ENCODE measurements at regions not wholly inside any gene's neighbourhood (a gene's known extent, or its start where the extent isn't known, plus 50 kb on each side); places are given as distances from the start of the nearest gene placed in this dataset.

DNA sequence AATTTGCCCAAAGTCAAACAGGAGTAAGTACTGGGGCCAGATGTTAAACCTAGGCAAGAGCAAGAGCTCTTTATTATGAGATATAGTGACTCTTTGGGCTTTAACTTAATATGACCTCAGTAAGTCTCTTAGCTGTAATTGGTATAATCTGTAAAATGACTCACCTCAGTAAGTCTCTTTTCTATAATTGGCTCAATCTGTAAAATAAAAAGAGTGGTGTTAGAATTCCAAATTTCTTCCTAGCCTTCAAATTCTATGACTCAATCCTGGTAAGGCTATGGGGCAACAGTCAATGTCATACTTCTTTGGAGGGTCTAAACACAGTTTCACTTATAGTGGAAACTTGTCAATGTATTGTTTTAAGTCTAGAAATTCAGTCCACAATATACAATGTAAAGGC lies 1608.9 kb upstream of the PIK3C3 start:
- no peak overlapping the region for H3K4me3 ChIP-seq (ENCODE audit: low read depth, low read length)
- H3K27me3 ChIP-seq (ENCODE audit: control insufficient read depth, insufficient read depth, low read length) = no peaks in the 10 kb centered on the region
- FAIRE-seq = no peak
- DNase-seq (ENCODE audit: low read depth) = no peak
- H3K36me3 ChIP-seq (ENCODE audit: control insufficient read depth, insufficient read depth, low read length) = no peaks in the 10 kb centered on the region
- TF ChIP-seq, protein P1, sequence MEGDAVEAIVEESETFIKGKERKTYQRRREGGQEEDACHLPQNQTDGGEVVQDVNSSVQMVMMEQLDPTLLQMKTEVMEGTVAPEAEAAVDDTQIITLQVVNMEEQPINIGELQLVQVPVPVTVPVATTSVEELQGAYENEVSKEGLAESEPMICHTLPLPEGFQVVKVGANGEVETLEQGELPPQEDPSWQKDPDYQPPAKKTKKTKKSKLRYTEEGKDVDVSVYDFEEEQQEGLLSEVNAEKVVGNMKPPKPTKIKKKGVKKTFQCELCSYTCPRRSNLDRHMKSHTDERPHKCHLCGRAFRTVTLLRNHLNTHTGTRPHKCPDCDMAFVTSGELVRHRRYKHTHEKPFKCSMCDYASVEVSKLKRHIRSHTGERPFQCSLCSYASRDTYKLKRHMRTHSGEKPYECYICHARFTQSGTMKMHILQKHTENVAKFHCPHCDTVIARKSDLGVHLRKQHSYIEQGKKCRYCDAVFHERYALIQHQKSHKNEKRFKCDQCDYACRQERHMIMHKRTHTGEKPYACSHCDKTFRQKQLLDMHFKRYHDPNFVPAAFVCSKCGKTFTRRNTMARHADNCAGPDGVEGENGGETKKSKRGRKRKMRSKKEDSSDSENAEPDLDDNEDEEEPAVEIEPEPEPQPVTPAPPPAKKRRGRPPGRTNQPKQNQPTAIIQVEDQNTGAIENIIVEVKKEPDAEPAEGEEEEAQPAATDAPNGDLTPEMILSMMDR (IDR thresholded peaks at IDR 0.05; ENCODE audit: insufficient read depth, low read length, severe bottlenecking) = no peak

DNA sequence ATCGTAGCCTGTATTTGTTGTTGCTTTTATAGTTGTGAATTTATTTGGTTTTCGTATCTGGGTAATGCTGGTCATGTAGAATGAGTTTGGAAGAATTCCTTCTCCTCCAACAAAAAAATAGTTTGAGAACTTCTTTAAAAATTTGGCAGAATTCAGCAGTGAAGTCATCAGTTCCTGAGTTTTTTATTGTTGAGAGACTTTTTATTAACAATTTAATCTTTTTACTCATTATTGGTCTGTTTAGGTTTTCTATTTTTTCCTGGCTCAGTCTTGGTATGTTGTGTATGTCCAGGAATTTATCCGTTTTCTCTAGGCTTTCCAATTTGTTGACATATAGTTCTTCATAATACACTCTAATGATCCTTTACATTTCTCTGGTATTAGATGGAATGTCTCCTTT lies 1613.3 kb upstream of the PIK3C3 start:
- no peak for FAIRE-seq
- TF ChIP-seq, protein P1 (IDR thresholded peaks at IDR 0.05; ENCODE audit: insufficient read depth, low read length, severe bottlenecking) = no peak

DNA sequence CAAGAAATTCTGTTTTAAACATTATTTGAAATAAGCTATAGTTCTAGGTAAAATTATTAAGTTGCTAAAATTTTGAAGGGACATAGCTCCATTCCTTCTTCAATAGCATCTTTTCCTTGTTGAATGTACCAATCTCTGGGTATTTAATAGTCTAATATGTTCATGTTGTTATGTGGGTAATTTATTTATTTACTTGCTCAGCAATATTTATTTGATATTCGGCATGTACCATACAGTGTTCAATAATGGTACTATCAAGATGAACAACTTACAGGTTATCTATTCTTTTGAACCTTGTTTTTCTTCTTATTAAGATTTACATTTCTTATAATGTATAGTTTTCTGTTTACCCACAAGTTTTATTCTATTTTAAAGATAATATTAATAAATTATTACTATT lies 1616.8 kb upstream of the PIK3C3 start:
- no peak for DNase-seq (ENCODE audit: low read depth)
- no peaks in the 10 kb centered on the region for H3K27me3 ChIP-seq (ENCODE audit: control insufficient read depth, insufficient read depth, low read length)
- TF ChIP-seq, protein P1 (IDR thresholded peaks at IDR 0.05; ENCODE audit: insufficient read depth, low read length, severe bottlenecking) = no peak
- H3K36me3 ChIP-seq (ENCODE audit: control insufficient read depth, insufficient read depth, low read length) = no peaks in the 10 kb centered on the region
- FAIRE-seq = no peak
- no peak overlapping the region for H3K4me3 ChIP-seq (ENCODE audit: low read depth, low read length)

More for the DNA sequence above, 1613.3 kb upstream of the PIK3C3 start:
- Histone ChIP-seq H3K36me3 (ENCODE audit: control insufficient read depth, insufficient read depth, low read length) (no peaks in the 10 kb centered on the region), H3K4me3 (ENCODE audit: low read depth, low read length) (no peak overlapping the region), H3K27me3 (ENCODE audit: control insufficient read depth, insufficient read depth, low read length) (no peaks in the 10 kb centered on the region)
- no peak for DNase-seq (ENCODE audit: low read depth)

DNA sequence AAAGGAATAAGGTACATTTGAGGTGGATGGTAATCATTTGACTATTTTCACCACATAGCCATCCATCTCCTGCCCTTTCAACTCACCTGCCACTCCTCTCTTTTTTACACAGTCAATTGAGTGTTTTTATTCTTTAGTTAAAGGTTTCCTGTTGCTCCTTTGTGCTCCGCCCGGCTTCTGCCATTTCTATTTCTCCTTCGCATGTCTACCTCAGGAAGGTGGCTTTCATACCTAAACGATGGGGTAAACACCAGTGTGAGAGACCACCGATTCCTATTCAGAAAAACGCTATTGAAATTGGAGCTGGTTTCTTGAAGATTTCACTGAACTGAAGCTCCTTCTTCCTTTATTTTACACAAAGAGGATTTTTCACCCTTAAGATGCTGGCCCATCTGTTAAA lies 1628.0 kb upstream of the PIK3C3 start:
- DNase-seq (ENCODE audit: low read depth) (no peak), FAIRE-seq (no peak)
- TF ChIP-seq, protein P1 (IDR thresholded peaks at IDR 0.05; ENCODE audit: insufficient read depth, low read length, severe bottlenecking) = no peak
- no peaks in the 10 kb centered on the region for H3K27me3 ChIP-seq (ENCODE audit: control insufficient read depth, insufficient read depth, low read length)
- no peak overlapping the region for H3K4me3 ChIP-seq (ENCODE audit: low read depth, low read length)
- no peaks in the 10 kb centered on the region for H3K36me3 ChIP-seq (ENCODE audit: control insufficient read depth, insufficient read depth, low read length)

DNA sequence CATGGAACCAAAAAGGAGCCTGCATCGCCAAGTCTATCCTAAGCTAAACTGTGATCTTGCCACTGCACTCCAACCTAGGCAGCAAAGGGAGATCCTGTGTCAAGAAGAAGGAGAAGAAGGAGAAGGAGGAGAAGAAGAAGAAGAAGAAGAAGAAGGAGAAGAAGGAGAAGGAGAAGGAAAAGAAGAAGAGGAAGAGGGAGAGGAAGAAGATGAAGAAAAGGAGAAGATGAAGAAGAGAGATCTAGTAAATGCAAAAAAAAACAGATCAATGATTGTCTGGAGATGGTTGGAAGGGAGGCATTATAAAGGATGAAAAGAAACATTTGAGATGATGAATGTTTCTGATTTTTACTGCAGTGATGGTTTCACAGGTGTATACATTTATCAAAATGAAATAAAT lies 1629.0 kb upstream of the PIK3C3 start:
- no peak for DNase-seq (ENCODE audit: low read depth)
- Histone ChIP-seq H3K4me3 (ENCODE audit: low read depth, low read length) (no peak overlapping the region), H3K36me3 (ENCODE audit: control insufficient read depth, insufficient read depth, low read length) (no peaks in the 10 kb centered on the region), H3K27me3 (ENCODE audit: control insufficient read depth, insufficient read depth, low read length) (no peaks in the 10 kb centered on the region)
- TF ChIP-seq, protein P1 (IDR thresholded peaks at IDR 0.05; ENCODE audit: insufficient read depth, low read length, severe bottlenecking) = no peak
- no peak for FAIRE-seq

DNA sequence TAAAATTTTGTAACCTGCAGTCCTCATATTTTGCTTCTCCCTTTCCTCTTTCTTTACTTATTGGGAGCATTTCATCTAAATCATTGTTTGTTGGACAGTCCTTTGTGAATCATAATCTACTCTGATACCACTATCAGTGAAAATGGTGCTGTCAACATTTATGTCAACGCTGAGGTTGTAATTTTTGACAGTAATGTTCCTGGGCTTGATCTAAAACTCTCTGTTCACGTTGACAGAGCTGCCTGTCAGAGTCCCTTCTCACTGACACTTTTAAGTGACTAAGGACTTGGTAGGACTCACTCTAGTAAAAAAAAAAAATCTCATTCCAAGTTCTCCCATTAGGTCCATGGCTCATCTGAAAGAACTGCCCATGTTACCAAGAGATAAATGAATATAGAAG lies 1640.8 kb upstream of the PIK3C3 start:
- DNase-seq (ENCODE audit: low read depth) (no peak), FAIRE-seq (no peak)
- H3K4me3 ChIP-seq (ENCODE audit: low read depth, low read length) = no peak overlapping the region
- TF ChIP-seq, protein P1 (IDR thresholded peaks at IDR 0.05; ENCODE audit: insufficient read depth, low read length, severe bottlenecking) = no peak
- no peaks in the 10 kb centered on the region for H3K36me3 ChIP-seq (ENCODE audit: control insufficient read depth, insufficient read depth, low read length)
- no peaks in the 10 kb centered on the region for H3K27me3 ChIP-seq (ENCODE audit: control insufficient read depth, insufficient read depth, low read length)

All from bronchial epithelial cell (primary cell).